ENCODE measurements at regions not wholly inside any gene's neighbourhood (a gene's known extent, or its start where the extent isn't known, plus 50 kb on each side); places are given as distances from the start of the nearest gene placed in this dataset.

DNA sequence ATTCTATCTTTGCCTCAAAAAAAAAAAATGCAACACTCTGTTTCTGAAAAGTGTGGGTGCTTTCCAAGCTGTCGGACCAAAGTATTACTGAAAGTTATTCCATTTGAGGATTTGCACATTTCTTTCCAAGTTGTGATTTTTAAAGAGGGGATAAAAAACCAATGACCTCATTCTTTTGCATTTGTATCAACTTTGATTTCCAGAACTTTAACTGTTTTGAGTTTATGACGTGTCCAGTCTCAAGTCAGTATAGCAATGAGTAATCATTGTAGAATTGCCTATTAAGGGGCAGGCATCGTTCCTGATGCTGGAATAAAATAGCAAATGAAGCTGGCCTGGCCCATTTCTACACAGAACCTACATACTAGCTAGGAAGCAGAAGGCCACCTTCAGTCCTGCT, 229.6 kb upstream of the RBFOX1 start:
- no peaks in the 10 kb centered on the region for H3K36me3 ChIP-seq (ENCODE audit: control insufficient read depth, insufficient read depth, low read length)
- H2AFZ ChIP-seq (replicated peaks; ENCODE audit: low read length, poor library complexity), result no peak overlapping the region
- TF ChIP-seq NFE2L2 (IDR thresholded peaks at IDR 0.05; ENCODE audit: low read depth, low read length) (no peak), CEBPB (IDR thresholded peaks at IDR 0.05; ENCODE audit: low read depth, low read length) (no peak), SMC3 (IDR thresholded peaks at IDR 0.05; ENCODE audit: low read depth, low read length) (no peak), MXI1 (IDR thresholded peaks at IDR 0.05; ENCODE audit: borderline replicate concordance, low read depth, low read length) (no peak), CTCF (conservative IDR thresholded peaks at IDR 0.05; ENCODE audit: low read depth, low read length) (no peak), POLR2A (IDR thresholded peaks at IDR 0.05; ENCODE audit: low read depth, low read length) (no peak), RAD21 (IDR thresholded peaks at IDR 0.05; ENCODE audit: low read length) (no peak), MAFK (IDR thresholded peaks at IDR 0.05; ENCODE audit: low read depth, low read length) (no peak), ELK1 (IDR thresholded peaks at IDR 0.05; ENCODE audit: borderline replicate concordance, low read depth, low read length) (no peak), MAZ (IDR thresholded peaks at IDR 0.05; ENCODE audit: borderline replicate concordance, low read depth, low read length) (no peak), FOS (IDR thresholded peaks at IDR 0.05; ENCODE audit: low read depth, low read length) (no peak), CHD1 (IDR thresholded peaks at IDR 0.05; ENCODE audit: low read depth, low read length) (no peak), BHLHE40 (IDR thresholded peaks at IDR 0.05; ENCODE audit: low read depth, low read length) (no peak), RCOR1 (IDR thresholded peaks at IDR 0.05; ENCODE audit: insufficient replicate concordance, low read length) (no peak), RFX5 (IDR thresholded peaks at IDR 0.05; ENCODE audit: low read depth, low read length) (no peak)
- TF ChIP-seq, protein P1, sequence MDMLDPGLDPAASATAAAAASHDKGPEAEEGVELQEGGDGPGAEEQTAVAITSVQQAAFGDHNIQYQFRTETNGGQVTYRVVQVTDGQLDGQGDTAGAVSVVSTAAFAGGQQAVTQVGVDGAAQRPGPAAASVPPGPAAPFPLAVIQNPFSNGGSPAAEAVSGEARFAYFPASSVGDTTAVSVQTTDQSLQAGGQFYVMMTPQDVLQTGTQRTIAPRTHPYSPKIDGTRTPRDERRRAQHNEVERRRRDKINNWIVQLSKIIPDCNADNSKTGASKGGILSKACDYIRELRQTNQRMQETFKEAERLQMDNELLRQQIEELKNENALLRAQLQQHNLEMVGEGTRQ (IDR thresholded peaks at IDR 0.05; ENCODE audit: low read depth, low read length), result no peak
- H2AK5ac ChIP-seq (ENCODE audit: low read depth, low read length), result no peak overlapping the region
- H3K14ac ChIP-seq (replicated peaks; ENCODE audit: low read depth, low read length), result no peak overlapping the region
- H3K9me1 ChIP-seq (ENCODE audit: insufficient read depth, low read length), result no peaks in the 10 kb centered on the region
- no peaks in the 10 kb centered on the region for H3K4me1 ChIP-seq (ENCODE audit: control insufficient read depth, insufficient read depth, low read length)
- DNase-seq (no peak), ATAC-seq (ENCODE audit: low read depth) (no peak)
- no peak overlapping the region for H2AK9ac ChIP-seq (replicated peaks; ENCODE audit: low read depth, low read length, poor library complexity)
- ChIA-PET POLR2A (ENCODE audit: unreplicated experiment) (no interaction called here), CTCF (no interaction called here)
- no peak overlapping the region for H2BK120ac ChIP-seq (ENCODE audit: low read depth, low read length)
- no peak overlapping the region for H4K5ac ChIP-seq (ENCODE audit: low read depth, low read length)
- no peaks in the 10 kb centered on the region for H3K79me1 ChIP-seq (ENCODE audit: low read depth in 1 of 2, low read length in 2 of 2)
- BruUV-seq (replicated peaks), result no TSS peak
- dilution Hi-C loops (cut with HindIII; ENCODE audit: low sequenced_read_pairs, unreplicated experiment), result no loop called here
- H4K8ac ChIP-seq (ENCODE audit: low read depth in 2 of 2, low read length in 2 of 2), result no peak overlapping the region
- H3K18ac ChIP-seq (ENCODE audit: low read depth, low read length), result no peak overlapping the region
- H3K56ac ChIP-seq (ENCODE audit: extremely low read depth, insufficient read depth, low read length), result no peak overlapping the region
- in situ Hi-C loops (cut with MboI; ENCODE audit: low sequenced_read_pairs), result no loop called here
- H3K27me3 ChIP-seq (ENCODE audit: control insufficient read depth, insufficient read depth, low read length), result no peaks in the 10 kb centered on the region
- H3K9ac ChIP-seq (ENCODE audit: low read depth, low read length), result no peak overlapping the region
- H3K9me3 ChIP-seq (ENCODE audit: control insufficient read depth, insufficient read depth, low read length), result peaks cover 7% of the 10 kb centered on the region
- H2BK15ac ChIP-seq (ENCODE audit: low read depth, low read length), result no peak overlapping the region
- H4K91ac ChIP-seq (ENCODE audit: insufficient read depth, low read depth, low read length), result no peak overlapping the region
- H3K27ac ChIP-seq (ENCODE audit: insufficient read depth, low read length), result no peak overlapping the region
- no peak overlapping the region for H3K4me3 ChIP-seq (ENCODE audit: insufficient read depth, low read depth, low read length)
- no peak overlapping the region for H2BK20ac ChIP-seq (ENCODE audit: low read depth, low read length)
- H4K20me1 ChIP-seq (ENCODE audit: insufficient read depth, low read length), result no peaks in the 10 kb centered on the region
- intact Hi-C loops (cut with micrococcal nuclease), result no loop called here
- H3K4me2 ChIP-seq (ENCODE audit: low read depth, low read length), result no peak overlapping the region
- H3K4ac ChIP-seq (ENCODE audit: low read depth, low read length), result no peak overlapping the region
- no peak overlapping the region for H3K23ac ChIP-seq (ENCODE audit: low read depth, low read length)
- no peak overlapping the region for H2BK5ac ChIP-seq (ENCODE audit: low read depth, low read length, poor library complexity, severe bottlenecking)
- no CpG with 5 or more reads among the region's 3 CpGs for WGBS, 2 experiments (ENCODE audit: extremely low coverage in 2 of 2, insufficient read length in 1 of 2)
